ENCODE measurements at regions not wholly inside any gene's neighbourhood (a gene's known extent, or its start where the extent isn't known, plus 50 kb on each side); places are given as distances from the start of the nearest gene placed in this dataset.

DNA sequence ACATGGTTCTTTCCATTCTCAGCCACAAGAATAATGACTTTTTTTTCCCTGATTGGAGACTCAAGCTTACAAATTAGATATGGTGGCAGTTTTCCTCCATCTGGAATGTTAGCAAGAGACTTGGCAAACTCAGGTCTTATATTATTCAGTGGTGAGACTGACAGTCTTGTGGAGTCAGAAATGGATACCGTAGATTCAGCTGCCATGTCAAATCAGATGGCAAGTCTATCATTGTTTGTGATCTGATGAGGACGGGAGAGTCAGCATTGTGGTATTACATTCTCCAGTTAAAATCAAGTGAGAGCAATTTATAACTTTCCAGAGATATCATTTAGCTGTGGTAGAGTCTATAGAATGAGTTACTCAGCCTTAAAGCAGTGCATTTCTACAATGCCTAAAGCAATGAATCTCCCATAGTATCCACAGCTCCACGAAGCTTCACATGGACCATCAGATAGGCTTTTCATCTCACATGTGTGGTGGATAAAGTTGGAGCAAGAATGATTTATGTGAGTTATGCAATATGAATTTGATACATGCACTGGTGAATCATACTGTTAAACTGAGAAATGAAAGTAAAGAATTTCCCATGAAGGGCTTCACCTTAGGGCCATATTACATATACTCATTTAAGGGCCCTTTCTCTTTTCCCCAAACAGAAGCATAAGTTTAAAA is 430.6 kb downstream of the ZNF608 start:
- no peak for DNase-seq (ENCODE audit: low read depth in 2 of 2)

DNA sequence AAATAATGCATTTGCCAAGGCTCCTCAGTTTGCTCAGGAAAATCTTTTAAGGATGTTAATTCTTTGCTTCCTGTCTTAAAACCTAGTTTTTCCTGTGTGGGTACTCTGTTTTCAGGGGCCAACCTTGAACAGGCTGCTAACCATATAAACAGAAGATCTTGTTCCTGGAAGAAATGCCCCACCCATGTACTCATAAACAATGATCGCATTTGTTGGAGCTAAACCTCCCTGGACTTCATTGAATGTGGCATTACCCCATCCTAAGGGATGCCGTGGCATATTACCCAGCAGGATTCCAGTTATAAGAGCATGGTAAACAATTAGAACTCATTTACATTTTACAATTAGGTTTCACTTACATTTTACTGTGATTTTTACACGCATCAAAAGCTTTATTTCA is 436.0 kb downstream of the ZNF608 start:
- no peak for DNase-seq (ENCODE audit: low read depth in 2 of 2)

DNA sequence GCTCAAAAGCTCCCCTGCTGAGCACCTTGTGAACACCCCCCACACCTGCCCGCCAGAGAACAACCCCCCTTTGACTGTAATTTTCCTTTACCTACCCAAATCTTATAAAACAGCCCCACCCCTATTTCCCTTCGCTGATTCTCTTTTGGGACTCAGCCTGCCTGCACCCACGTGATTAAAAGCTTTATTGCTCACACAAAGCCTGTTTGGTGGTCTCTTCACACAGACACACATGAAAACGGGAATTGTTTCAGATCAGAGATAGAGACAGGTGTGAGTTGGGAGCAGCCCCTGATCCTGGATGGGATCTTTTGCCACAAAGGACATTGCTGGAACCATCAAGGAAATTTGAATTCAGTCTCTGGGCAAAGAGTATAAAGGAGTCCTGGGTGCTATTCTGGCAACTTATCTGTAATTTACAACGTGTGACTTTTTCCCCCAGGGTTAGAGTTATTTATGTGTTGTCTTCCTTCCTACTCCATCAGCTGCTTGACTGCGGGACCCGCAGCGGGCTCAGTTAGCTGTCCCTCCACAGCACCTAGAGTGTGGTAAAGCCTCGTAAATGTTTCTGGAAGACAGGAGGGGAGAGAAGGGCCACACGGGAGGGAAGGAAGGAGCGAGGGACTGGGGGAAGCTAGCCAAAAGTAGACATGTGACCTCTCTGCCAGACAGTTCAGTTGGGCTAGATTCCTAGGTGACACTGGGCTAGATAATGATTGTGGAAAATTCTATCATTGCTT is 437.0 kb downstream of the ZNF608 start:
- DNase-seq (ENCODE audit: low read depth in 2 of 2): no peak

DNA sequence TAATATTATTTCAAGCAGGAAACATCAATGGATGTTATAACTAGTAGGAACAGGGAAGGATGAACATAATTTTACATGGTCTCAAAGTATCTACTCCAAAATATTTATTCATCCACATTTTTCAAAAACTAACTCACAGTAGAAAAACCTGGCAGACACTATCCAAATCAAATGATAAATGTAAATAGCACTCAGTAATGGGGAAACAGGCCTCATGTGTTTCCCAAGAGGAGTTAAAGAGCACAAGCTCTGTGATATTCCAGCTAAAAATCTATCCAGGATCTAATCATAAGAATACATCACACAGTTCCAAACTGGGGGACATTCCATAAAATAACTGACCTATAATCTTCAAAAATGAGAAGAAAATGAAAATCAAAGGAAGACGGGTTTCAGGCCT is 443.1 kb downstream of the ZNF608 start:
- DNase-seq (ENCODE audit: low read depth in 2 of 2): no peak

DNA sequence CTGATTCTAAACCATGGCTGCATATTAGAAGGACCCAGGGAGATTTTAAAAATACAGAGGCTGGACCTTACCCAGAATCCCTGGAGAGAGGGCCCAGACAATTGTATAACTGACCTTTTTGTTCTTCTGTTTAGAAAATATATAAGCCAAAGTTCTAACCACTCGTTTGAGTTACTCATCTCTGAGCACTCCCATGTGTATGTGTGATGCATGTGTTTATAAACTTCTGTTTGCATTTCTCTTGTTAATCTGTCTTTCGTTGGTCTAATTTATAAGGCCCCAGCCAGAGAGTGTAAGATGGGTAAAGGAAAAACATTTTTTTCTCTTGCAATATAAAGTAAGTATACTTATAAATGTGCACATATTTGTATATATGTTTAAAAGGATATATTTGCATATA is 443.9 kb downstream of the ZNF608 start:
- no peak for DNase-seq (ENCODE audit: low read depth in 2 of 2)

DNA sequence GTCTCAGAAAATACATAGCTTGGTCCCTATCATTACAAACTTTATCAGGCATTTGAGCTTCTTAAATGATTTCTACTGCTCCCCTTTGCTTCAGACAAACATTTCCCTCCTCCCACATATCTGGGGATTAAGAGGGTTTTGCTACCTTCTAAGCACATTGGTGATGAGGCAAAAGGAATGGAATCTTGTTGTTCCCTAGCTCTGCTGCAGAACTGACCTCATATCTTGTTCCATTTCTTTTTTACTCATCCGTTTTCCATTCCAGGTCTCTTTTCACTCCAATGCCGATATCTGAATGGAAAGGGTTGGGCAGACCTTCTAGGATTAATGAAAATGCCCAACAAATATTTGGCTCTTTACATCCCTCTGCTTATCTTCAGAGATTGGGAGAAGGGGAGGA is 444.6 kb downstream of the ZNF608 start:
- no peak for DNase-seq (ENCODE audit: low read depth in 2 of 2)

DNA sequence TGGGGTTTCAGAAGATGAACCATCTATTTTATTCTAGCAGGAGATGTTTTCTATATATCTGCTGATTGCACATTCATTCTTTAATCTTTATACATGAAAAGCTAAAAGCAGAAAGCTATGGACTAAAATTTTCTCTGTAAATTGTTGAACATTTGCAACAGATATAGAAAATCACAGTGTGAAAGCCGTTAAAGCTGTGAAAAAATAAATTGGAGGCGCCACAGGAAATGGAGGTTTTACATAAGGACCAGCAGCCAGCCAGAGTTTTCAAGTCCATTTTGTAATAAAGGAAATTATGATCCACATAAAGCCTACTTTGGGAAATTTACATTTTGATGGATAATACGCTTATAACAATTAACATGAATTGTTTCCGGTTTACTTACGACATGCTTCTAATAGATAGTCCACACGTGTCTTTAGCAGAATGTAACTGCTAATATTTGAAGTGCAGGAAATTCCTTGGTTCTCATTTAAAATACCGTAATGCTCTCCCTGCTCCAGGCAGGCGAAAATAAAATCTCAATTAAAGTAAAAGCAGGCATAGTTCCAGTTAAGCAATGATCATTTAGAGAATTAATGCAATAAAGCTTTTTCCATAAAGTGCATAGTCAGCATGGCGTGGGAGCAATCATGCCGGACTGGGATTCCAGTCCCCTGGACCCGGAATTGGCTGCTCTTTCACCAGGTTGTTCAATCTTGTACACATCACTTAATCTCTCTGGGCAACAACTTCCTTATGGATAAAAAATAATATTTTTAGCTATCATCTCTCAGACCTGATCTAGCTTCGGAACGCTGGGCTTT is 445.4 kb downstream of the ZNF608 start:
- DNase-seq (ENCODE audit: low read depth in 2 of 2): no peak

DNA sequence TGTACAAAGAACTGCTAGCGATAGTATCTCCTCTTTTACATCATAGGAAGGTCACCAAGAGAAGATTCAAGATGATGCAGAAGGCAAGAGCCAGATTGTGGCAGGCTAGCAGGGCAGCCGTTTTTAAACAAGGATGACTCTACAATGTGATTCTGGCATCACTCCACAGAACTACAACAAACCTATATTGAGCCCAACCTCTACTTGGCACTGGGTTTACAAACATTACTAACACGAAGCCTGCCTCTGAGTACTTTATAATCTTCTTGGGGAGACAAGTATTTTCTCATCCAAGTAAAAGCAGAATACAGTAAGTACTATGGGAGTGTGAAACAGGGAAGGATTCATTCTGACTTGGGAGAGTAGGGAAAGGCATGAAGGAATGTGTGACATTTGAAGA is 448.6 kb downstream of the ZNF608 start:
- DNase-seq (ENCODE audit: low read depth in 2 of 2): no peak

DNA sequence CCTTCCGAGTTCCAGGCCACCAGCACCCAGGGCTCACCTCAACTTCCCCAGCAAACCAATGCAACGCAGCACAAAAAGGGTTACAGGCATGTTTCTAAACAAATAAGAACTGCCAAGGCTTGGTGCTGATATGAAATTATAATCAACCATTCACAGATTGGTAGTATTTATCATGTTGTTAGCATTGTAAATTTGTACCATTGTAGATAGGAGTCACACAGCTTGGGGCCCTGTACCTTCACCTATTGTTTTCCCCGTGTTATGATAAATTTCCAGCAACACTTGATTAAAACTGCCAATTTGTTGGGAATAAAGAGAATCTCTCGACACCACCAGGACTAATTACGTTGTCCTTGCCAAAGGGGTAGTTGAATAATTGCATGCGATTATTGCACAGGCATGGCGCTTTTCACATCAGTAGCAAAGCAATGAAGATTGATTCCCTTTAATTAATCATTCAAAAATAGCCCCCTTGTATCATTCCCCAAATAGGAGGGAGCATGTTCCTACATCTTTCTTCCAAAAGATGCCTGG is 454.1 kb downstream of the ZNF608 start:
- no peak for DNase-seq (ENCODE audit: low read depth in 2 of 2)

DNA sequence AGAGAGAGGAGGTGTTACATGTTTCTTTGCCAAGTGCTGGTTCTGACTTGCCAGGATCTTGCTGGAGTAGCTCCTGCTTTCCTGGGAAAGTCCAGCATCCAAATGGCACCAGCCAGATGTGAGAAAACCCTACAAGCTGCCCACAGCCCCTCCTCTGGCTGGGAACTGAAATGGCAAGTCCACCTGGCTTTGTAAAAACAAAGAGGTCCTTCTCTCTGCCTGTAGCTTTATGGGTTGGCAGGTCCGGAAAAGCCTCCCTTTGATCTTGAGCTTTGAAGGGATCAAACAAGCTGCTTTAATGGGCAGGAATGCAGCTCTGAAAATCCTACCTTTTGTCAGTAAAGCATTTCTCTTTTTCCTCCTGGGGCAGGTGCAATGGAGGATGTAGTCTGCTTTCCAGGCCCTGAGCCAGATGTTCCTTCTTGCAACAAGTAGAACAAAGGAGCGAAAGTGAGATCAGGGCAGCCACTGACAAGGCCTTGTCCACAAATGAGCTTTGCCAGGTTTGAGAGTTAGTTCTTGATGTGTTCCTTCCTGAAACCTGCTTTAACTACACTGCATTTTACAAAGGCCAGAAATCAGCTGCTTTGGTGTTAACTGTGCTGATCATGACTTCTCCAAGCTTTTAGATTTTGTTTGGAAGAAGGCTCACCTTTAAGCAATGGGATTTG is 456.7 kb downstream of the ZNF608 start:
- no peak for DNase-seq (ENCODE audit: low read depth in 2 of 2)

DNA sequence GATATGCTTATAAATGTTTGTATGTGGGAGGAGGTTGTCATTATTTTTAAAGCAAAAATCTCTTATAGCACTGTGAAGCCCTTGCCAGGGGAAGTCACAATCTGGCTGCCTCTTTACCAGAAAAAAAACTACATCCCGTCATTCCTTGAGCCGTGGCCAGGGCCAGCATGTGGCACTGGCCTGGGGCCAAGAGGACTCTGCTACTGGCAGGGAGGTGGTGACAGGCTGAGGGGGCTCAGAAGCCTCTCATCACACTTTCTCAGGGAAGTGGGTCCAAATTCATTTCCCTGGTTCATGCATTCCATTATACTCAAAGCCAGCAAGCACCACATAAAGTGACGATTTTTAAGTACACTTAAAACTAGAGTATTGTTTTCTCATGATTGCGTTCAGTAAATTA is 457.3 kb downstream of the ZNF608 start:
- no peak for DNase-seq (ENCODE audit: low read depth in 2 of 2)

DNA sequence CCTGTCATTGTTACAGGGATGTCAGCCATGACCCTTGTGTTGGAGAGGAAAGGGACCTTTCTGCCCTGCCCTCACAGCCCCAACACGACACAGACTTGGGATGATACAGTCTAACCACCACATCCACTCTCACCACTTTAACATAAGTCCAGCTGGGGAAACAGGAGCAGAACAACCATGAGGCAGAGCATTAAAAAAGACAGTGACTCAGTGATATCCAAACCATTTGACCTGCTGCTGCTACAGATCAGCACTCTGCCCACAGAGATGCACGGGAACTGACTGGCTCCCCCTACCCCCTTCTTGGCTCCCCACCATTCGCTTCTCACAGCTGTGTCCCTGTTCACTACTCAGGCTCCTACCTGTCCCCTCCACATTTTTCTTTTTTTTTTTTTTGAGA is 458.6 kb downstream of the ZNF608 start:
- no peak for DNase-seq (ENCODE audit: low read depth in 2 of 2)

DNA sequence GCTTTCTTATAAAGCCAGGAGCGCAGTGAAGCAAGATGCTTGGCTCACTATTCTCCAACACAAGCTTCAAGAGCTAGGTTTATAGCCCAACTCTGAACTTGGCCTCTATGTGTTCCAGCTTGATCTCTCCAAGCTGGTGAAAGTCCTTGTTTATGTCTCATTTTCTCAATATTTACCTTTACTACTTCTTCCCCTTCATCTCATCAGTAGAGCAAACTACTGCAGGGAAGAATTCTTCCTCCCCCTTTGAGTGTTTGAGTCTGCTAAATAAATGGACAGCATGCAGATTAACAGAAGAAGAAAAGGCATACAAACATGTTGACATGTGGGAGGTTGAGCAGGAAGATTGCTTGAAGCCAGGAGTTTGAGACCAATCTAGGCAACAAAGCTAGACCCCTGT is 460.7 kb downstream of the ZNF608 start:
- no peak for DNase-seq (ENCODE audit: low read depth in 2 of 2)

DNA sequence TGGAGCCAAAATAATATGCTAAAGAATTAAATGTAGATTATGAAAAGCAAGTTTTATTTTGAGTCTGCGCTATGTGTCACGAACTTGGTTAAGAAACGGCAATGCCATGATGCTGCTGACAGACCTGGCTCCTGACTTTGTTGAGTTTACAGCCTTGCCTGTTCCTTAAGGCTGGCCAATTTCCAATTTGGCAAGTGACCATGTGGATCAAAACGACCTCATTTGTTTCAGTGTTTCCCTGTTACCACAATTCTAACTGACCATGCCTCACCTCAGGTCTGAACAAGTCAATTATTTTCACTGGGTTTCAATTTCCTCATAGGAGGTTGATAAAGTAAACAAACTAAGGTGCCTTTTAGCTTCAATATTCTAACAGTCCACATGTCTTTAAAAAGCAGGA is 461.4 kb downstream of the ZNF608 start:
- no peak for DNase-seq (ENCODE audit: low read depth in 2 of 2)

DNA sequence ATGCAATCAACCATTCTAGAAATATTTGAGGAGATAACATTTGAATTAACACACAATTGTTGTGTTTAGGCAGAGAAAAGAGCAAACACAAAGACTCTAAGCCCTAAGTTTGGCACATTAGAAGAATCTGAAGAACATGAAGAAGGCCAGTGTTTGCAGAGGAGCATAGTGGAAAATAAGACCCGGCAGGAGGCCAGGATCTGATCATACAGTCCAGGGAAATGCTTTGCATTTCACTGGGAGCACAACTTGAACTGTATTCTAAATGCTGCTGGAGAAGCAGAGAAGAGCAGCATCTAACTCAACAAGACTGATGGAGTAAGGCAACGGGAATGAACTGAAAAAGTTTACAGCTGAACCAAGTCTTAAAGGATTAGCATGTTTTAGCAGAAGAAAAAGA is 463.4 kb downstream of the ZNF608 start:
- no peak for DNase-seq (ENCODE audit: low read depth in 2 of 2)

DNA sequence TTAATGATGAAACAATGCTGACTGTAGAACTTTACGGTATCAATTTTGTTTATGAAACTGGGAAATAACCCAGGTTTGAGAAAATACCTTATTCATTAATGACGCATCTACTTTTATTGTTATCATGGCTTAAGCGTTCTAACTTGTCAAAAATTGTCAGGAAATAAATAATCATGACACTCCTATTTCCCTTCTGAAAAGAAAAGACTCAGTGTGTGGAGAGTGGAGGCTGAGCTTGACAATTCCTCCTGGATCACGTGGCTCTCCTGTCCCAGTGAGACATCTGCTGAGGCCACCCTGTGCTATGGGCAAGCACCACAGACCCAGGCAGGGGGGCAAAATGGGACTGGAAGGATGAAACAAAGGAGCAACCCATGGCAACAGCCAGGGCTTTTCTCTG is 466.4 kb downstream of the ZNF608 start:
- no peak for DNase-seq (ENCODE audit: low read depth in 2 of 2)

DNA sequence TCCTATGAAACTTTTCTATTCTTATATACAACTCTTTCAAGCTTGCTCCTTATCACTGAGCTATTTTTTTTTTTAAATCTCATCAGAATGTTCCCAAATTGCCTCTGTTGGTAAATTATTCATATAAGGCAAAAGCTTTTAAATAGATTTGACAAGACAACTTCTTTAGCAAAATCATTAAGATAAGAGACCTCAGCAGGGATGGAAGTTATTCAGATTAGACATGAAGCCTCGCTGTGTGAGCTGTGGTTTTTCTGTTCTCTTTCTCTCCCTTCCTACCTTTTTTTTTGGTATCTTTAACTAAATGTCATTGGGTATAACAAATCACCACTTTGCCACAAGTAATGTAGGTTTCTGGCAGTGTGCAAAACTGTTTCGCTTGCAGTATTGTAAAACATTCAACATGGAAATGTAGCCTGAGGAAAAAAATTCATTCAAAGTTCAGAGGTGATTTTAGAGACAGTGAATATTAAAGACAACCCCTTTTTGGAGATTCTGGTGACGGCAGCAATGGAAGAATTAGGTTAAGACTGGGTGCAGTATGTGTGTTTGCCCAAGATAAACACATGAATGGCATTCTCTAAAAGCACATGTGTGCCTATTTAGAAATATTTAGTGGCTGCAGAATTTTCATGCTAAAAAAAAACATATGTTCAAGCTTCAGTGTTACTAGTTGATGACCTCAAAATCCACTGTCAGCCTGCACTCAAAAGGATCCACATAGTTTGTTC is 467.1 kb downstream of the ZNF608 start:
- DNase-seq (ENCODE audit: low read depth in 2 of 2): no peak

DNA sequence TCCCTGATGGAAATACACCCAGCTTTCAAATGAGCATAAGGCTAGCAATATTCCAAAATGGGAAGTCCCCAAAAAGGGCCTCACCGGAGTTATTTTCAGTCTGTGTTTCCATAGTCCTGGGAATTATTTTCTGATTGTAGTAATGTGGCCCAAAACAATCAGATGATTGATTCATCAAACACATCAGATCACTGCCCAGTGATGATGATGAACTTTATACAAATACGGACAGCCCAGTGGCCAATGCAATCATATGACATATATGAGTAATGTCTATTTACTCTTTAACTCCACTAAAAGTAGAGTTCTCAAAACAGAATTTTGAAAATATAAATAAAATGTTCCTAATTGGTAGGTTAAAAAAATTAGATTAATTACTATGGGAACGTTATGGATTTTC is 467.8 kb downstream of the ZNF608 start:
- no peak for DNase-seq (ENCODE audit: low read depth in 2 of 2)

DNA sequence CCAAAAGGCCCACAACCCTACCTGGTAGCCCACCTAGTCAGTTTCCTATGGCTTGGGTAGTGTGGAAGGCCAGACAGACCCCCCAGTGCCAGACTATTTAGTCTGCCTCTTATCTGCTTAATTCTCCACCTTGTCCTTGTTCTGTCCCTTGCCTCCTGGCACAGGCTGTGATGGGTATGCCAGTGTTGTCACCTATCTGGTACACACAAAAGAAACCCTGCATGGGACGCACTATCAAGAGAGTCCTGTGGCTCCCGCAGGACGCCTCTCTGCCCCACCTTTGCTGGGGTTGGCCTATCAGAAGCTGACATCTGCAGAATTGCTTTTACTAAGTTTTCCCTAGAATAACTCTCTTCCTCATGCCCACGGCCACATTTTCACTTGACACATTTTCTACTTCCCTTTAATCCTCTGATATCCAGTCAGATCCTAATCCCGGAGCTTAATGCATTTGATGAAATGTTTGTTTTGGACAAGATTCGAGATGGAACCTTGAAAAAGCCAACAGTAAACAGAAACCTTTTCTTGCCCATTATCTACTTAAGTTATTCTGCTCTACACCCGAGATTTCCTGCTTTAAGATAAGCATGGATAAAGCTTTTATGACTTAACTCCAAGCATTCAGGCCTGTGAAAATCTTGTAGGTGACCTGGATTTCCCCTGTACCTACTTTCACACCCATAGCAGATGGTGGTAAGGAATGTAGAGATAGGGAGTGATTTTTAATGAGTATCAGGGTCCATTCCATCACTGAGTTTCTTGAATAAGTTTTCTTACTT is 468.5 kb downstream of the ZNF608 start:
- DNase-seq (ENCODE audit: low read depth in 2 of 2): no peak

DNA sequence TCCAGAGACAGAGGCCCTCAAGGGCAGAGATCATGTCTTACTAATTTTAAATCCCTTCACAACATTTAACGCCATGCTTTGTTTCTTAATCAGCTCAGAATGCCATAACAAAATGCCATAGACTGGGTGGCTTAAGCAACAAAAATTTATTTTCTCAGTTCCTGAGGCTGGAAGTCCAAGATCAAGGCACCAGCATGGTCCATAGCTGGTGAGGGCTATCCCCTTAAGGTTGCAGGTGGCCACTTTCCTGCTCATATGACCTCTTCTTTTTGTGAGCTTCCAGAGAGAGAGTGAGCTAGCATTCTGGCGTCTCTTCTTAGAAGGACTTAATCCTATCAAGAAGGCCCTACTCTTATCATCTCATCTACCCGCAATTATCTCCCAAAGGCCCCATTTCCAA is 470.3 kb downstream of the ZNF608 start:
- DNase-seq (ENCODE audit: low read depth in 2 of 2): no peak

DNA sequence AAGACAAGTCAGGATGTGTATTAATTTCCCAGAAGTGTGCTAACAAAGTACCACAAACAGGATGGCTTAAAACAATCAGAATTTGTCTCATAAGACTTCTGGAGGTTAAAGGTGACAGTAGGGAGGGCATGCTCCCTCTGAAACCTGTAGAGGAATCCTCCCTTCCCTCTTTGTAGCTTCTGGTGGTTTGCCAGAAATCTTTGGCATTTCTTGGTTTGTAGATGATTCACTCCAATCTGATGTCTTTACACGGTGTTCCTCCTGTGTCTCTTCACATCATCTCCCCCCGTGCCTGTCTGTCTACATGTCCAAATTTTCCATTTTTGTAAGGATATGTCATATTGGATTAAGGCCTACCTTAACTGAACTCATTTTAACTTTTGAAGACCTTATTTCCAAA is 471.5 kb downstream of the ZNF608 start:
- DNase-seq (ENCODE audit: low read depth in 2 of 2): no peak

All from stimulated activated CD8-positive, alpha-beta memory T cell treated with anti-CD3 and anti-CD28 coated beads, Interleukin-2, amount 100 ng/mL, for 48 hours (primary cell).